DMS53 treated with DMSO at 0.1 percent for 48 hours (cell line): ENCODE measurements at regions not wholly inside any gene's neighbourhood (a gene's known extent, or its start where the extent isn't known, plus 50 kb on each side); places are given as distances from the start of the nearest gene placed in this dataset.

ENCODE experiments used
- DNase-seq: peaks from one replicate; lab custom pipeline; 2025; ENCODE audit not compliant: unreplicated experiment; lab: John Stamatoyannopoulos, UW

GRCh38 chr4:176971576-176972115 is 178.9 kb upstream of the VEGFC start:
- no peak for DNase-seq

GRCh38 chr4:176979416-176979815 is 186.7 kb upstream of the VEGFC start:
- no peak for DNase-seq

- DNase-seq: peak; percentile 7
These were observed 188.4 kb upstream of the VEGFC start for GRCh38 chr4:176981074-176981473.

GRCh38 chr4:176981551-176981950 is 188.8 kb upstream of the VEGFC start:
- no peak for DNase-seq

- peak; percentile 91 for DNase-seq
These were observed 195.5 kb upstream of the VEGFC start for GRCh38 chr4:176988226-176988625.

GRCh38 chr4:176989186-176989585 is 196.5 kb upstream of the VEGFC start:
- no peak for DNase-seq

GRCh38 chr4:176999935-177000543 is 207.3 kb upstream of the VEGFC start:
- DNase-seq: peak; percentile 80

- DNase-seq: peak; percentile 0
These were observed 208.8 kb upstream of the VEGFC start for GRCh38 chr4:177001271-177002175.

GRCh38 chr4:177005674-177006230 is 213.0 kb upstream of the VEGFC start:
- no peak for DNase-seq

- no peak for DNase-seq
These were observed 213.6 kb upstream of the VEGFC start for GRCh38 chr4:177006331-177006730.

- no peak for DNase-seq
These were observed 215.5 kb upstream of the VEGFC start for GRCh38 chr4:177008071-177008835.

- no peak for DNase-seq
These were observed 216.2 kb upstream of the VEGFC start for GRCh38 chr4:177008836-177009501.

- no peak for DNase-seq
These were observed 217.7 kb upstream of the VEGFC start for GRCh38 chr4:177010418-177010817.

GRCh38 chr4:177012918-177013545 is 220.3 kb upstream of the VEGFC start:
- DNase-seq: no peak

- DNase-seq: no peak
These were observed 223.9 kb upstream of the VEGFC start for GRCh38 chr4:177016541-177017141.

- no peak for DNase-seq
These were observed 231.2 kb upstream of the VEGFC start for GRCh38 chr4:177023951-177024350.

- DNase-seq: no peak
These were observed 239.6 kb upstream of the VEGFC start for GRCh38 chr4:177032341-177032740.

- no peak for DNase-seq
These were observed 240.4 kb upstream of the VEGFC start for GRCh38 chr4:177033135-177033534.

- DNase-seq: no peak
These were observed 240.9 kb upstream of the VEGFC start for GRCh38 chr4:177033632-177034031.

- no peak for DNase-seq
These were observed 248.6 kb upstream of the VEGFC start for GRCh38 chr4:177041356-177041755.
